Gastroesophageal sphincter (tissue), 3 donors: ENCODE measurements at regions not wholly inside any gene's neighbourhood (a gene's known extent, or its start where the extent isn't known, plus 50 kb on each side); places are given as distances from the start of the nearest gene placed in this dataset.

Experiments used
- EP300 ChIP-seq: sonication (generic); formaldehyde crosslinking; IDR thresholded peaks from one replicate; pipeline ENCODE4 v1.6.1; 2017; ENCODE audit warnings: antibody characterized with exemption, mild to moderate bottlenecking
- POLR2A ChIP-seq, 2 donors: fragments of 450-650 bp; IDR thresholded peaks; one replicate each; pipeline ENCODE4 v1.6.1; 2017; ENCODE audit warnings: antibody characterized with exemption in 2 of 2, mild to moderate bottlenecking in 2 of 2, moderate library complexity in 1 of 2
- POLR2AphosphoS5 ChIP-seq: sonication (generic); formaldehyde crosslinking; IDR thresholded peaks from one replicate; pipeline ENCODE4 v1.6.1; 2017; ENCODE audit warnings: antibody characterized with exemption
- TF ChIP-seq, protein P1 (sequence below), 4 experiments: fragments of 200-600 bp in 2 of 4; fragments of 450-650 bp in 2 of 4; sonication (generic) in 1 of 4; IDR thresholded peaks; one replicate each; pipeline ENCODE4 v1.5.1; 2017 to 2019; ENCODE audit warnings: antibody characterized with exemption in 4 of 4, mild to moderate bottlenecking in 2 of 4, moderate library complexity in 2 of 4

DNA sequence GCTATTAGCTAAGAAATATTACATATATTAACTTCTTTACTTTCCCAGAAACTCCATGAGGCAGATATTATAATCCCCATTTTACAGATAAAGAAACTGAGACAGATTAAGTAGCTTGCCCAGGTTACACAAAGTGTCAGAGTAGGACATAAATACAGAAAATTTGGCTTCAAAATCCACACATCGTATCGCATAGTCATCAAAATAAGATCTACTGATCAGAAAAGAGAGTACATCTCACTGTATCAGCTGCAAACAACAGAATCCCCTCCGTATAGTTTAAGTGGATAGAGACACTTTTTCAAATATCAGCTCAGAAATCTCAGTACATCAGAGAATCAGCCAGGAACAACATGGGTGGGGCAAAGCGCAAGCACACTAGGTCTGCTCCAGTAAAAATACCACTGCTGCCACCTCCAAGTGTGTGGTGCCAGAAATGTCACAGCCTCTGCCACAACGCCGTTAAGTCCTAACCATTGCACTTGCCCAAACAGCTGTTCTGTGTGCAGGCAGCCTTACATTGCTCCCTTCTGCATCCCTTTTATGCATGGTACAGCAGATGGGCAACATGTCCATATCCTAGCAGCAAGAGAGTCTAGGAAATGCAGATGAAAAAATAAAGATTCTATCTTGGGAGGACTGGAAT is 204.8 kb downstream of the KLF12 start:
- TF ChIP-seq, protein P1, sequence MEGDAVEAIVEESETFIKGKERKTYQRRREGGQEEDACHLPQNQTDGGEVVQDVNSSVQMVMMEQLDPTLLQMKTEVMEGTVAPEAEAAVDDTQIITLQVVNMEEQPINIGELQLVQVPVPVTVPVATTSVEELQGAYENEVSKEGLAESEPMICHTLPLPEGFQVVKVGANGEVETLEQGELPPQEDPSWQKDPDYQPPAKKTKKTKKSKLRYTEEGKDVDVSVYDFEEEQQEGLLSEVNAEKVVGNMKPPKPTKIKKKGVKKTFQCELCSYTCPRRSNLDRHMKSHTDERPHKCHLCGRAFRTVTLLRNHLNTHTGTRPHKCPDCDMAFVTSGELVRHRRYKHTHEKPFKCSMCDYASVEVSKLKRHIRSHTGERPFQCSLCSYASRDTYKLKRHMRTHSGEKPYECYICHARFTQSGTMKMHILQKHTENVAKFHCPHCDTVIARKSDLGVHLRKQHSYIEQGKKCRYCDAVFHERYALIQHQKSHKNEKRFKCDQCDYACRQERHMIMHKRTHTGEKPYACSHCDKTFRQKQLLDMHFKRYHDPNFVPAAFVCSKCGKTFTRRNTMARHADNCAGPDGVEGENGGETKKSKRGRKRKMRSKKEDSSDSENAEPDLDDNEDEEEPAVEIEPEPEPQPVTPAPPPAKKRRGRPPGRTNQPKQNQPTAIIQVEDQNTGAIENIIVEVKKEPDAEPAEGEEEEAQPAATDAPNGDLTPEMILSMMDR (IDR thresholded peaks at IDR 0.05), result no peak
- TF ChIP-seq POLR2A (IDR thresholded peaks at IDR 0.05) (no peak), EP300 (no peak), POLR2AphosphoS5 (no peak)
